Activated effector memory CD4-positive, alpha-beta T cell treated with anti-CD3 and anti-CD28 coated beads, Interleukin-2, amount 50 U/mL, for 16 hours (primary cell): ENCODE measurements at regions not wholly inside any gene's neighbourhood (a gene's known extent, or its start where the extent isn't known, plus 50 kb on each side); places are given as distances from the start of the nearest gene placed in this dataset.

Source experiments
- DNase-seq: peaks from one replicate; pipeline ENCODE4 v3.0.0-alpha.2; 2020

- no peak for DNase-seq
These were observed 50.0 kb downstream of the PITPNM2 start for GRCh38 chr12:123100882-123101281.

- DNase-seq = no peak
These were observed 50.4 kb downstream of the PITPNM2 start for GRCh38 chr12:123100450-123100849.

GRCh38 chr12:123099560-123100192, 51.2 kb downstream of the PITPNM2 start:
- no peak for DNase-seq

- DNase-seq = no peak
These were observed 52.1 kb downstream of the PITPNM2 start for GRCh38 chr12:123098780-123099179.

- no peak for DNase-seq
These were observed 53.3 kb downstream of the PITPNM2 start for GRCh38 chr12:123097561-123098084.

GRCh38 chr12:123096741-123097140, 54.1 kb downstream of the PITPNM2 start:
- DNase-seq = no peak

- no peak for DNase-seq
These were observed 54.7 kb downstream of the PITPNM2 start for GRCh38 chr12:123096182-123096581.

- no peak for DNase-seq
These were observed 55.6 kb downstream of the PITPNM2 start for GRCh38 chr12:123095078-123095881.

GRCh38 chr12:123094349-123095077, 56.4 kb downstream of the PITPNM2 start:
- DNase-seq = no peak

GRCh38 chr12:123092866-123093265, 58.0 kb downstream of the PITPNM2 start:
- no peak for DNase-seq

GRCh38 chr12:123091230-123092150, 59.4 kb downstream of the PITPNM2 start:
- DNase-seq = no peak

GRCh38 chr12:123089631-123090353, 61.1 kb downstream of the PITPNM2 start:
- DNase-seq = no peak

- no peak for DNase-seq
These were observed 61.8 kb downstream of the PITPNM2 start for GRCh38 chr12:123089140-123089539.

- DNase-seq = no peak
These were observed 65.0 kb downstream of the PITPNM2 start for GRCh38 chr12:123085730-123086487.

GRCh38 chr12:123085066-123085465, 65.8 kb downstream of the PITPNM2 start:
- DNase-seq = no peak

GRCh38 chr12:123083661-123084571, 67.0 kb downstream of the PITPNM2 start:
- DNase-seq = no peak

GRCh38 chr12:123080634-123081033, 70.3 kb downstream of the PITPNM2 start:
- DNase-seq = no peak

- no peak for DNase-seq
These were observed 72.2 kb downstream of the PITPNM2 start for GRCh38 chr12:123078531-123079155.

- DNase-seq = no peak
These were observed 72.8 kb downstream of the PITPNM2 start for GRCh38 chr12:123078120-123078465.
